ENCODE measurements at regions not wholly inside any gene's neighbourhood (a gene's known extent, or its start where the extent isn't known, plus 50 kb on each side); places are given as distances from the start of the nearest gene placed in this dataset.
A peak's percentile ranks its signal among the peaks of the same experiment; 100 is the strongest.

GRCh38 chr2:9744256-9745004 lies 98.8 kb upstream of the TAF1B start:
- intact Hi-C loops (cut with DNase I): no loop called here
- Histone ChIP-seq H3K4me3 (no peak overlapping the region), H3K27ac (no peak overlapping the region), H3K9me3 (no peaks in the 10 kb centered on the region), H3K4me1 (no peaks in the 10 kb centered on the region), H3K27me3 (no peaks in the 10 kb centered on the region), H3K36me3 (no peaks in the 10 kb centered on the region), H3K9ac (ENCODE audit: low read depth in 2 of 2, low read length in 2 of 2) (no peak overlapping the region)
- TF ChIP-seq CTCF (IDR thresholded peaks at IDR 0.05): no peak
- DNase-seq: peak; percentile 61

- intact Hi-C loops (cut with DNase I): no loop called here
- TF ChIP-seq CTCF (IDR thresholded peaks at IDR 0.05): no peak
- no peak overlapping the region for H3K27ac ChIP-seq
Observed at GRCh38 chr2:9745153-9745899, 97.9 kb upstream of the TAF1B start.

GRCh38 chr2:9747396-9747795 lies 95.9 kb upstream of the TAF1B start:
- Histone ChIP-seq H3K36me3 (no peaks in the 10 kb centered on the region), H3K9me3 (no peaks in the 10 kb centered on the region), H3K27ac (no peak overlapping the region), H3K4me3 (no peak overlapping the region), H3K9ac (ENCODE audit: low read depth in 2 of 2, low read length in 2 of 2) (no peak overlapping the region), H3K4me1 (no peaks in the 10 kb centered on the region), H3K27me3 (no peaks in the 10 kb centered on the region)
- TF ChIP-seq CTCF (IDR thresholded peaks at IDR 0.05): no peak
- intact Hi-C loops (cut with DNase I): no loop called here
- no peak for DNase-seq

More at GRCh38 chr2:9745153-9745899, 97.9 kb upstream of the TAF1B start:
- no peak overlapping the region for H3K4me3 ChIP-seq
- no peaks in the 10 kb centered on the region for H3K27me3 ChIP-seq
- H3K9me3 ChIP-seq: no peaks in the 10 kb centered on the region
- H3K4me1 ChIP-seq: no peaks in the 10 kb centered on the region
- no peak for DNase-seq
- H3K36me3 ChIP-seq: no peaks in the 10 kb centered on the region
- no peak overlapping the region for H3K9ac ChIP-seq (ENCODE audit: low read depth in 2 of 2, low read length in 2 of 2)

DNA sequence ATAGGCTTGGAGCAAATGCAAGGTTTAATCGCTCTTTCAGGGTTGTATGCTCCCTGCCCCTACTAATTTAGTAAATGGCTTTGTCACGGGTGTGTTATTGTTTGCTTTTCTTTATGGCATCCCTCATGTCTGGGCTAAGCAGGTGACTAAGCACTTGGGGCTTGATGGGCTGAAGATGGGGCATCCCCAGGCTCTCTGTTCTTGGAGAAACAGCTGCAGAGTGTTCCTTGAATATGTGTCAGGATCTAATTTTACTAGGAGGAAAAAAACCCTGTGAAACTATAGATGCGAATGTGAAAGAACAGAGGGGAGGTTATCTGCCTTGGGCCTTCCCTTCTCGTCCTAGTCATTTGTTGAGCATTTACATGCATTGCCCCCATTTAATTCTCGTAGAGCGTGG lies 94.7 kb upstream of the TAF1B start:
- Histone ChIP-seq H3K36me3 (no peaks in the 10 kb centered on the region), H3K9me3 (no peaks in the 10 kb centered on the region), H3K4me3 (no peak overlapping the region), H3K4me1 (peaks cover 1% of the 10 kb centered on the region), H3K9ac (ENCODE audit: low read depth in 2 of 2, low read length in 2 of 2) (no peak overlapping the region), H3K27me3 (no peaks in the 10 kb centered on the region), H3K27ac (no peak overlapping the region)
- DNase-seq: no peak
- intact Hi-C loops (cut with DNase I): no loop called here
- TF ChIP-seq CTCF (IDR thresholded peaks at IDR 0.05): no peak

DNA sequence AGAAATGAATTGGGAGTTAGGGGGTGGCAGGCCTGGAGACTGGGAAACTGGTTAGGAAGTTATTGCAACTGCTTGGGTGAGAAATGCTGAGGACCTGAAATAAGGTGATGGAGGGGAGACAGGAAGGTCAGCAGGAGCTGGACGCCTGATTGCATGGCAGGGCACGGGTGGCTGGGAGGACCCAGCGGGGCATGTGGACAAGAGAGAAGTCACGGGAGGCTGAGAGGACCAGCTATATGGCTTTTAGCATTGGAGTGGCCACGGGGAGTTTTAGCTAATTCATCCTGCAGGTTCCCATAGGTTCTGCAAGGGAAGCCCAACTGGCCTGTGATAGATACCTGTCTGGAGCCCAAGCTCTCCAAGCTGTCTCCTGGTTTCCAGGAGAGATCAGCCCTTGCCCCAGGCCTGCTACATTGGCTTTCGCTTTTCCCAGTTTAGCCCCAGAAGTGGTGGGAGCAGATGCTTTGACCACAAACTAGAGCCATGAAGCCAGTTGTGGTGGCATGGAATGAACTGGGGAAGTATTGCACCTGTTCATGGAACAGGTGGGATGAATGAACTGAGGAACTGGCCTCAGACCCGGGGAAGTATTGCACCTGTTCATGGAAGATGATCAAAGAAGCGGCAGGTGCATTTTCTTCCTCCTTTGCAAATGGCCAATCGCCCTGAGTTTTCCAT lies 93.6 kb upstream of the TAF1B start:
- no peaks in the 10 kb centered on the region for H3K9me3 ChIP-seq
- no peak overlapping the region for H3K9ac ChIP-seq (ENCODE audit: low read depth in 2 of 2, low read length in 2 of 2)
- peaks cover 3% of the 10 kb centered on the region for H3K4me1 ChIP-seq
- intact Hi-C loops (cut with DNase I): no loop called here
- no peak overlapping the region for H3K4me3 ChIP-seq
- no peaks in the 10 kb centered on the region for H3K36me3 ChIP-seq
- no peak for DNase-seq
- H3K27me3 ChIP-seq: no peaks in the 10 kb centered on the region
- H3K27ac ChIP-seq: no peak overlapping the region
- no peak for TF ChIP-seq CTCF (IDR thresholded peaks at IDR 0.05)

Data from colonic mucosa (tissue), 4 donors.